ENCODE measurements at regions not wholly inside any gene's neighbourhood (a gene's known extent, or its start where the extent isn't known, plus 50 kb on each side); places are given as distances from the start of the nearest gene placed in this dataset.
"Not testable (repeated sequence)": the region's sequence is repeated elsewhere in the genome, so short reads cannot be mapped to it uniquely, and the experiment has no call there.

GRCh38 chr1:148309940-148310500 lies 157.9 kb upstream of the NBPF11 start:
- DNase-seq: no peak

GRCh38 chr1:148308832-148309458 lies 156.9 kb upstream of the NBPF11 start:
- no peak for DNase-seq

GRCh38 chr1:148307583-148308185 lies 155.6 kb upstream of the NBPF11 start:
- no peak for DNase-seq

- not testable (repeated sequence) for DNase-seq
Measured at GRCh38 chr1:148304935-148305334, 152.9 kb upstream of the NBPF11 start.

- DNase-seq: not testable (repeated sequence)
Measured at GRCh38 chr1:148302586-148303364, 150.7 kb upstream of the NBPF11 start.

- DNase-seq: not testable (repeated sequence)
Measured at GRCh38 chr1:148297852-148298251, 145.8 kb upstream of the NBPF11 start.

- DNase-seq: no peak
Measured at GRCh38 chr1:148296511-148296910, 144.4 kb upstream of the NBPF11 start.

GRCh38 chr1:148294116-148294807 lies 142.2 kb upstream of the NBPF11 start:
- DNase-seq: no peak

GRCh38 chr1:148293651-148294050 lies 141.6 kb upstream of the NBPF11 start:
- DNase-seq: no peak

- DNase-seq: no peak
Measured at GRCh38 chr1:148292915-148293314, 140.8 kb upstream of the NBPF11 start.

- no peak for DNase-seq
Measured at GRCh38 chr1:148290881-148291280, 138.8 kb upstream of the NBPF11 start.

GRCh38 chr1:148289647-148290046 lies 137.6 kb upstream of the NBPF11 start:
- DNase-seq: no peak

- not testable (repeated sequence) for DNase-seq
Measured at GRCh38 chr1:148285946-148286345, 133.9 kb upstream of the NBPF11 start.

GRCh38 chr1:148280831-148281572 lies 128.9 kb upstream of the NBPF11 start:
- DNase-seq: not testable (repeated sequence)

GRCh38 chr1:148279002-148279542 lies 127.0 kb upstream of the NBPF11 start:
- not testable (repeated sequence) for DNase-seq

GRCh38 chr1:148277865-148278279 lies 125.8 kb upstream of the NBPF11 start:
- not testable (repeated sequence) for DNase-seq

GRCh38 chr1:148267066-148267465 lies 115.0 kb upstream of the NBPF11 start:
- not testable (repeated sequence) for DNase-seq

- DNase-seq: no peak
Measured at GRCh38 chr1:148264374-148265276, 112.5 kb upstream of the NBPF11 start.

- DNase-seq: no peak
Measured at GRCh38 chr1:148263906-148264255, 111.8 kb upstream of the NBPF11 start.

- no peak for DNase-seq
Measured at GRCh38 chr1:148263128-148263905, 111.2 kb upstream of the NBPF11 start.

Data from NCI-H1092 (cell line).